Activated naive CD8-positive, alpha-beta T cell treated with anti-CD3 and anti-CD28 coated beads, Interleukin-2, amount 50 U/mL, for 24 hours (primary cell): ENCODE measurements at regions not wholly inside any gene's neighbourhood (a gene's known extent, or its start where the extent isn't known, plus 50 kb on each side); places are given as distances from the start of the nearest gene placed in this dataset.
"Not testable (repeated sequence)": the region's sequence is repeated elsewhere in the genome, so short reads cannot be mapped to it uniquely, and the experiment has no call there.

Experiments
- ATAC-seq: fragments of 150-1000 bp; cut with Tn5 transposase; one replicate; pipeline ENCODE4 v1.10.0; 2021
- DNase-seq: peaks from one replicate; pipeline ENCODE4 v3.0.0; 2021
- H3K27ac Mint-ChIP-seq: one replicate; pipeline ENCODE4 v1.8.0; 2021; ENCODE audit warnings: mild to moderate bottlenecking, mixed read lengths
- H3K27me3 Mint-ChIP-seq: one replicate; pipeline ENCODE4 v1.8.0; 2021; ENCODE audit warnings: mixed read lengths
- H3K36me3 Mint-ChIP-seq: one replicate; pipeline ENCODE4 v1.8.0; 2021; ENCODE audit warnings: low read depth, mixed read lengths
- H3K4me1 Mint-ChIP-seq: one replicate; pipeline ENCODE4 v1.8.0; 2021; ENCODE audit warnings: mixed read lengths
- H3K4me3 Mint-ChIP-seq: one replicate; pipeline ENCODE4 v1.8.0; 2021; ENCODE audit warnings: mild to moderate bottlenecking, moderate library complexity, mixed read lengths
- H3K9me3 Mint-ChIP-seq: one replicate; pipeline ENCODE4 v1.8.0; 2021; ENCODE audit warnings: mixed read lengths

- H3K36me3 Mint-ChIP-seq, H3K27me3 Mint-ChIP-seq, H3K27ac Mint-ChIP-seq, ATAC-seq, H3K4me3 Mint-ChIP-seq, H3K4me1 Mint-ChIP-seq, H3K9me3 Mint-ChIP-seq, DNase-seq: not testable (repeated sequence)
Measured at GRCh38 chr9:62526306-62526705, 1336.5 kb downstream of the SPATA31A7 start.

- not testable (repeated sequence) for H3K27ac Mint-ChIP-seq, H3K9me3 Mint-ChIP-seq, H3K36me3 Mint-ChIP-seq, H3K27me3 Mint-ChIP-seq, H3K4me1 Mint-ChIP-seq, H3K4me3 Mint-ChIP-seq, ATAC-seq, DNase-seq
Measured at GRCh38 chr9:62532162-62532776, 1342.4 kb downstream of the SPATA31A7 start.

DNA sequence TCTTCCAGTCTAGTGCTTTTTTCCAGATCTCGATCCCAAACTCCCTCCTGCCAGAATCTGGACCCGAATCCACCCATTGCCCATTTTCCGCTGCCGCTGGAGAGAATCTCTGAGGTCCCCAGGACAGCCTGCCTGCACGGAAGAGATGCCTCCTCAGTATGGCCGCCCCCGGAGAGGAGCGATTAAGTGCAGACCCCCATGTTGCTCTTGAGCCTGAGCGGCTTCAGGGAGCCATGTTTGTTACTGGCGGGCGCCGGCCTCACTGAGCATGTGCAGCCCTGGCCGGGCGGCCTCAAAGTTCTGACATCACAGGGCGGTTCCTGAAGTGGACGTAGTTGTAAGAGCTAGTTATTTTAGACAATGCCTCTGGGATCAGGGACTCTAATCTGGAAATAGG is 1342.9 kb downstream of the SPATA31A7 start:
- not testable (repeated sequence) for H3K27ac Mint-ChIP-seq, H3K4me3 Mint-ChIP-seq, ATAC-seq, H3K36me3 Mint-ChIP-seq, H3K9me3 Mint-ChIP-seq, H3K4me1 Mint-ChIP-seq, DNase-seq, H3K27me3 Mint-ChIP-seq

GRCh38 chr9:62550539-62550938 is 1360.7 kb downstream of the SPATA31A7 start:
- not testable (repeated sequence) for DNase-seq, H3K4me1 Mint-ChIP-seq, H3K36me3 Mint-ChIP-seq, H3K4me3 Mint-ChIP-seq, H3K27ac Mint-ChIP-seq, H3K9me3 Mint-ChIP-seq, H3K27me3 Mint-ChIP-seq
- ATAC-seq = peak; percentile 43

DNA sequence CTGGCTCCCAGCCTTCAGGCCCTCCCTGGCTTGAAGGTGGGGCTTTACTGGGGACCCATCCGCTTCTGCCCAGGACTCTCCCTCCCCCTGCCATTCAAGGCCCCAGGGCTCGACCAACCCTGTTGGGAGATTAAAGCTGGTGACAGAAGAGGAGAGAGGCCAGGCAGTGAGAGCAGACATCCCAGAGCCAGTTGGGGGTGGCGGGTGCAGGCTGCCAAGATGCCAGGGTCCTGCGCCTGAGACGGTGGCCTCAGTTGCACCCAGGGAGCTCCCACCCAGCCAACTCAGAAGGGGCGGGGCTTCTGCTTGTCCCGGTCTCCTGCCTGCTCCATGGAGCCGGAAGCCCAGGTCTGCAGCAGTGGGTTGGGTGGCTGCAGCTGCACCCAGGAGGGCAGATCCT is 1370.8 kb downstream of the SPATA31A7 start:
- DNase-seq, H3K36me3 Mint-ChIP-seq, ATAC-seq, H3K4me1 Mint-ChIP-seq, H3K9me3 Mint-ChIP-seq, H3K27ac Mint-ChIP-seq, H3K27me3 Mint-ChIP-seq, H3K4me3 Mint-ChIP-seq: not testable (repeated sequence)

DNA sequence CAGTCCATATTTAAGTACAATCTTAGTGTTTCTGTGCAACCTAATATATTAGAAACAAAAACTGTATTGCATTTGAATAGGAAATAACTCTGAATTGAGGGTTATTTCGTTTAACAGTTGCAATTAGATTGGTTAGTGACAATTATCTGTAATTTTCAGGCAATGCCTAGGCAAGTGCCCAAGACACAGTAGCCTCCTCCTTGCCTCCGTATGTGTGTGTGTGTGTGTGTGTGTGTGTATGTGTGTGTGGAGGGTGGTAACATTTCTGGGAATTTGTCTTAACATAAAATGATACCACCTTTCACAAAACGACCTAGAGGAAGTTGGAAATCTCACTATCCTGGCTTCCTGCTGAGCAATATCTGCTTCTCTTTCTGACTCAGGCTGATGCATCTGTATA is 1375.3 kb downstream of the SPATA31A7 start:
- not testable (repeated sequence) for H3K36me3 Mint-ChIP-seq, H3K9me3 Mint-ChIP-seq, DNase-seq, H3K4me3 Mint-ChIP-seq, H3K27ac Mint-ChIP-seq, H3K4me1 Mint-ChIP-seq, H3K27me3 Mint-ChIP-seq, ATAC-seq

- H3K36me3 Mint-ChIP-seq, ATAC-seq, H3K4me1 Mint-ChIP-seq, H3K27ac Mint-ChIP-seq, H3K4me3 Mint-ChIP-seq, H3K27me3 Mint-ChIP-seq, DNase-seq, H3K9me3 Mint-ChIP-seq: not testable (repeated sequence)
Measured at GRCh38 chr9:62566430-62566829, 1376.6 kb downstream of the SPATA31A7 start.

GRCh38 chr9:62597128-62597527 is 1407.3 kb downstream of the SPATA31A7 start:
- ATAC-seq, H3K9me3 Mint-ChIP-seq, H3K27ac Mint-ChIP-seq, H3K4me1 Mint-ChIP-seq, H3K4me3 Mint-ChIP-seq, H3K27me3 Mint-ChIP-seq, DNase-seq, H3K36me3 Mint-ChIP-seq: not testable (repeated sequence)
